MCF 10A (cell line): ENCODE measurements at regions not wholly inside any gene's neighbourhood (a gene's known extent, or its start where the extent isn't known, plus 50 kb on each side); places are given as distances from the start of the nearest gene placed in this dataset.

ENCODE experiments used
- BruUV-seq: library from RNA; stranded (reverse); fragments of 400-500 nt; replicated peaks from 2 replicates; lab custom pipeline; 2021; lab: Mats Ljungman, UMichigan
- CTCF ChIA-PET: fragments of 300-600 bp; sonication (Branson Sonifier 250); formaldehyde crosslinking; extraction: SDS; loops from one replicate; lab custom pipeline; 2021; ENCODE audit warnings: antibody characterized with exemption, inconsistent platforms; lab: Yijun Ruan, JAX
- POLR2A ChIA-PET: fragments of 300-600, 350-650 bp; sonication (Branson Sonifier 250); formaldehyde crosslinking; extraction: SDS; loops from one replicate; lab custom pipeline; 2020; ENCODE audit warnings: antibody characterized with exemption, inconsistent platforms; lab: Yijun Ruan, JAX
- DNase-seq: peaks from one replicate; pipeline ENCODE4 v3.0.0-alpha.2; 2018; ENCODE audit not compliant: unreplicated experiment
- H3K27ac Mint-ChIP-seq: one replicate; pipeline ENCODE4 v1.8.0; 2022; ENCODE audit warnings: mild to moderate bottlenecking, low read depth, mixed read lengths; ENCODE audit not compliant: unreplicated experiment
- H3K27me3 Mint-ChIP-seq: one replicate; pipeline ENCODE4 v1.8.0; 2022; ENCODE audit warnings: mixed read lengths; ENCODE audit not compliant: insufficient read depth, unreplicated experiment
- H3K36me3 Mint-ChIP-seq: one replicate; pipeline ENCODE4 v1.8.0; 2022; ENCODE audit warnings: mild to moderate bottlenecking, moderate library complexity, mixed read lengths; ENCODE audit not compliant: insufficient read depth, unreplicated experiment
- H3K4me1 Mint-ChIP-seq: one replicate; pipeline ENCODE4 v1.8.0; 2022; ENCODE audit warnings: mixed read lengths; ENCODE audit not compliant: insufficient read depth, unreplicated experiment
- H3K4me3 Mint-ChIP-seq: one replicate; pipeline ENCODE4 v1.8.0; 2022; ENCODE audit warnings: mild to moderate bottlenecking, moderate library complexity, mixed read lengths; ENCODE audit not compliant: unreplicated experiment
- H3K9me3 Mint-ChIP-seq: one replicate; pipeline ENCODE4 v1.8.0; 2022; ENCODE audit warnings: mixed read lengths; ENCODE audit not compliant: unreplicated experiment
- intact Hi-C: fragments of 100-400 bp; cut with micrococcal nuclease; formaldehyde crosslinking; loops from 2 replicates; pipeline ENCODE4 v1.14.1; 2022
- TF ChIP-seq, protein P1 (sequence below): fragments of 200-600 bp; IDR thresholded peaks from one replicate; pipeline ENCODE4 v1.8.0; 2022; ENCODE audit warnings: antibody characterized with exemption, mild to moderate bottlenecking; ENCODE audit not compliant: unreplicated experiment

DNA sequence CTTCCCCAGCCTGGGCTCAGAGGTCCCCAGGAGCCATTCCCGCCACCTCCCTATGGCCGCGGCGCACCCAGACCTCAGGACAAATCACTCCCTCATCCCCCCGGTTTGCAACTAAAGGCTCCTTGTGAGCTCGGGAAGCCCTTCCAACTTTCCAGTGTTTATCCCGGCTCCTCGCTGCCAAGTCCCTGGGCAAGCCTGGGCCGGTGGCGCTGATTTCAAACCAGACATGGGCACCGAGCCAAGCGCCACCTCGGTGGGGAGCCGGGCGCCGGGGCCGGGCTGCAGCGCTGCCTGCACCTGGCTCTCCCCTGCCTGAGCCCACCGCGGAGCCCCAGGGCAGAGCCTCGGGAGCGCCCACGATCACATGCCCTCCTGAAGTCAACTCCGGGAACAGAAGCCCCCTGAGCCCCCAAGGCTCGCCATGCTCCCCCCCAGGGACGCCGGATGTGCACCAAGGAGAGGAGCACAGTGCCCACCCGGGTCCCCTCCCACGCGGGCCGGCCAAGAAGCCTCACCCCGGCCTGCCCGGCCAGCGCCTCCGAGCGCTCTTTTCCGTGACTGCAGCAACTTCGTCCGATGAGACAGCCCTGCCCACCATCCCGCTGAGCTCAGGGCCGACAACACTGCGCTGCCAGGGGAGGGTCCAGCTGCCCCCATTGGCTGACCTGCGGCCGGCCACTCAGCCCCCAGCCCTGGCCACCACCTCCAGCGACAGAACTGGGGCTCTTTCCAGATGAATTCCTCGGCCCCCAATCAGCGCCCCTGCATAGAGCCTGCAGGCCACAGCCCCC lies 50.0 kb downstream of the NCOR2 start:
- TF ChIP-seq, protein P1, sequence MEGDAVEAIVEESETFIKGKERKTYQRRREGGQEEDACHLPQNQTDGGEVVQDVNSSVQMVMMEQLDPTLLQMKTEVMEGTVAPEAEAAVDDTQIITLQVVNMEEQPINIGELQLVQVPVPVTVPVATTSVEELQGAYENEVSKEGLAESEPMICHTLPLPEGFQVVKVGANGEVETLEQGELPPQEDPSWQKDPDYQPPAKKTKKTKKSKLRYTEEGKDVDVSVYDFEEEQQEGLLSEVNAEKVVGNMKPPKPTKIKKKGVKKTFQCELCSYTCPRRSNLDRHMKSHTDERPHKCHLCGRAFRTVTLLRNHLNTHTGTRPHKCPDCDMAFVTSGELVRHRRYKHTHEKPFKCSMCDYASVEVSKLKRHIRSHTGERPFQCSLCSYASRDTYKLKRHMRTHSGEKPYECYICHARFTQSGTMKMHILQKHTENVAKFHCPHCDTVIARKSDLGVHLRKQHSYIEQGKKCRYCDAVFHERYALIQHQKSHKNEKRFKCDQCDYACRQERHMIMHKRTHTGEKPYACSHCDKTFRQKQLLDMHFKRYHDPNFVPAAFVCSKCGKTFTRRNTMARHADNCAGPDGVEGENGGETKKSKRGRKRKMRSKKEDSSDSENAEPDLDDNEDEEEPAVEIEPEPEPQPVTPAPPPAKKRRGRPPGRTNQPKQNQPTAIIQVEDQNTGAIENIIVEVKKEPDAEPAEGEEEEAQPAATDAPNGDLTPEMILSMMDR, result no peak
- BruUV-seq, result no TSS peak
- H3K4me1 Mint-ChIP-seq, result peaks cover 37% of the 10 kb centered on the region
- no peaks in the 10 kb centered on the region for H3K27me3 Mint-ChIP-seq
- intact Hi-C loops, result loop anchor here (1.0 to 10.0 kb wide), 4 partner anchors 95 to 387 kb away; no protein-coding TSS in a partner anchor
- POLR2A ChIA-PET, result interaction anchor here (0.6 to 5.3 kb wide), 18 partner anchors 8 to 495 kb away, joined by 3 to 44 read pairs (median 7); partner anchors contain the start of gene NCOR2
- H3K36me3 Mint-ChIP-seq, result peaks cover 54% of the 10 kb centered on the region
- peak overlapping the region; percentile 96 for H3K27ac Mint-ChIP-seq
- CTCF ChIA-PET, result interaction anchor here (0.6 to 1.6 kb wide), 6 partner anchors 168 to 455 kb away, joined by 3 to 5 read pairs (median 3); no protein-coding TSS in a partner anchor
- DNase-seq, result peak; percentile 94
- no peaks in the 10 kb centered on the region for H3K9me3 Mint-ChIP-seq
- peak overlapping the region; percentile 91 for H3K4me3 Mint-ChIP-seq

- TF ChIP-seq, protein P1, result no peak
- Mint-ChIP-seq H3K4me1 (peaks cover 42% of the 10 kb centered on the region), H3K4me3 (peak overlapping the region; percentile 91), H3K9me3 (no peaks in the 10 kb centered on the region), H3K27me3 (no peaks in the 10 kb centered on the region), H3K36me3 (peaks cover 55% of the 10 kb centered on the region), H3K27ac (peak overlapping the region; percentile 96)
- ChIA-PET POLR2A (interaction anchor here (0.9 to 5.3 kb wide), 7 partner anchors 13 to 423 kb away, joined by 3 to 44 read pairs (median 5); partner anchors contain the start of gene NCOR2), CTCF (interaction anchor here (0.5 to 1.0 kb wide), 5 partner anchors 168 to 455 kb away, joined by 3 to 5 read pairs (median 3); no protein-coding TSS in a partner anchor)
- intact Hi-C loops, result loop anchor here (5.0 to 10.0 kb wide), 3 partner anchors 95 to 388 kb away; no protein-coding TSS in a partner anchor
- no TSS peak for BruUV-seq
- DNase-seq, result no peak
Observed at GRCh38 chr12:124516850-124517249, 50.6 kb downstream of the NCOR2 start.

GRCh38 chr12:124515981-124516380 lies 51.4 kb downstream of the NCOR2 start:
- H3K27ac Mint-ChIP-seq, result no peak overlapping the region
- TF ChIP-seq, protein P1, result no peak
- peaks cover 43% of the 10 kb centered on the region for H3K4me1 Mint-ChIP-seq

More at GRCh38 chr12:124515981-124516380, 51.4 kb downstream of the NCOR2 start:
- DNase-seq, result no peak
- intact Hi-C loops, result loop anchor here (5.0 to 10.0 kb wide), 3 partner anchors 94 to 389 kb away; no protein-coding TSS in a partner anchor
- POLR2A ChIA-PET, result interaction anchor here (1.0 to 5.3 kb wide), 2 partner anchors 12 to 49 kb away, joined by 3 to 44 read pairs; partner anchors contain the start of gene NCOR2
- H3K27me3 Mint-ChIP-seq, result no peaks in the 10 kb centered on the region
- CTCF ChIA-PET, result interaction anchor here (0.5 to 0.8 kb wide), 2 partner anchors 50 to 378 kb away, joined by 3 read pairs; no protein-coding TSS in a partner anchor
- H3K36me3 Mint-ChIP-seq, result peaks cover 57% of the 10 kb centered on the region
- H3K9me3 Mint-ChIP-seq, result no peaks in the 10 kb centered on the region
- H3K4me3 Mint-ChIP-seq, result peak overlapping the region; percentile 91
- no TSS peak for BruUV-seq
